ENCODE measurements at regions not wholly inside any gene's neighbourhood (a gene's known extent, or its start where the extent isn't known, plus 50 kb on each side); places are given as distances from the start of the nearest gene placed in this dataset.

- H4K20me1 ChIP-seq (ENCODE audit: insufficient read depth) = no peaks in the 10 kb centered on the region
- H3K9me3 ChIP-seq (ENCODE audit: low read length) = no peaks in the 10 kb centered on the region
- H3K4me3 ChIP-seq (ENCODE audit: low read length) = no peak overlapping the region
- no peaks in the 10 kb centered on the region for H3F3A ChIP-seq (ENCODE audit: insufficient read depth, low read length, poor library complexity, severe bottlenecking)
- no peak for TF ChIP-seq EZH2 (IDR thresholded peaks at IDR 0.05; ENCODE audit: borderline replicate concordance, insufficient read depth, low read length, poor library complexity, severe bottlenecking)
- TF ChIP-seq TAF1 (IDR thresholded peaks at IDR 0.05; ENCODE audit: low read depth) = no peak
- TF ChIP-seq, protein P1, sequence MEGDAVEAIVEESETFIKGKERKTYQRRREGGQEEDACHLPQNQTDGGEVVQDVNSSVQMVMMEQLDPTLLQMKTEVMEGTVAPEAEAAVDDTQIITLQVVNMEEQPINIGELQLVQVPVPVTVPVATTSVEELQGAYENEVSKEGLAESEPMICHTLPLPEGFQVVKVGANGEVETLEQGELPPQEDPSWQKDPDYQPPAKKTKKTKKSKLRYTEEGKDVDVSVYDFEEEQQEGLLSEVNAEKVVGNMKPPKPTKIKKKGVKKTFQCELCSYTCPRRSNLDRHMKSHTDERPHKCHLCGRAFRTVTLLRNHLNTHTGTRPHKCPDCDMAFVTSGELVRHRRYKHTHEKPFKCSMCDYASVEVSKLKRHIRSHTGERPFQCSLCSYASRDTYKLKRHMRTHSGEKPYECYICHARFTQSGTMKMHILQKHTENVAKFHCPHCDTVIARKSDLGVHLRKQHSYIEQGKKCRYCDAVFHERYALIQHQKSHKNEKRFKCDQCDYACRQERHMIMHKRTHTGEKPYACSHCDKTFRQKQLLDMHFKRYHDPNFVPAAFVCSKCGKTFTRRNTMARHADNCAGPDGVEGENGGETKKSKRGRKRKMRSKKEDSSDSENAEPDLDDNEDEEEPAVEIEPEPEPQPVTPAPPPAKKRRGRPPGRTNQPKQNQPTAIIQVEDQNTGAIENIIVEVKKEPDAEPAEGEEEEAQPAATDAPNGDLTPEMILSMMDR (IDR thresholded peaks at IDR 0.05; ENCODE audit: poor library complexity, severe bottlenecking) = no peak
- TF ChIP-seq, protein P2, sequence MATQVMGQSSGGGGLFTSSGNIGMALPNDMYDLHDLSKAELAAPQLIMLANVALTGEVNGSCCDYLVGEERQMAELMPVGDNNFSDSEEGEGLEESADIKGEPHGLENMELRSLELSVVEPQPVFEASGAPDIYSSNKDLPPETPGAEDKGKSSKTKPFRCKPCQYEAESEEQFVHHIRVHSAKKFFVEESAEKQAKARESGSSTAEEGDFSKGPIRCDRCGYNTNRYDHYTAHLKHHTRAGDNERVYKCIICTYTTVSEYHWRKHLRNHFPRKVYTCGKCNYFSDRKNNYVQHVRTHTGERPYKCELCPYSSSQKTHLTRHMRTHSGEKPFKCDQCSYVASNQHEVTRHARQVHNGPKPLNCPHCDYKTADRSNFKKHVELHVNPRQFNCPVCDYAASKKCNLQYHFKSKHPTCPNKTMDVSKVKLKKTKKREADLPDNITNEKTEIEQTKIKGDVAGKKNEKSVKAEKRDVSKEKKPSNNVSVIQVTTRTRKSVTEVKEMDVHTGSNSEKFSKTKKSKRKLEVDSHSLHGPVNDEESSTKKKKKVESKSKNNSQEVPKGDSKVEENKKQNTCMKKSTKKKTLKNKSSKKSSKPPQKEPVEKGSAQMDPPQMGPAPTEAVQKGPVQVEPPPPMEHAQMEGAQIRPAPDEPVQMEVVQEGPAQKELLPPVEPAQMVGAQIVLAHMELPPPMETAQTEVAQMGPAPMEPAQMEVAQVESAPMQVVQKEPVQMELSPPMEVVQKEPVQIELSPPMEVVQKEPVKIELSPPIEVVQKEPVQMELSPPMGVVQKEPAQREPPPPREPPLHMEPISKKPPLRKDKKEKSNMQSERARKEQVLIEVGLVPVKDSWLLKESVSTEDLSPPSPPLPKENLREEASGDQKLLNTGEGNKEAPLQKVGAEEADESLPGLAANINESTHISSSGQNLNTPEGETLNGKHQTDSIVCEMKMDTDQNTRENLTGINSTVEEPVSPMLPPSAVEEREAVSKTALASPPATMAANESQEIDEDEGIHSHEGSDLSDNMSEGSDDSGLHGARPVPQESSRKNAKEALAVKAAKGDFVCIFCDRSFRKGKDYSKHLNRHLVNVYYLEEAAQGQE (IDR thresholded peaks at IDR 0.05; ENCODE audit: borderline replicate concordance) = no peak
- TF ChIP-seq SMC3 (conservative IDR thresholded peaks at IDR 0.05; ENCODE audit: poor library complexity) = no peak
- TF ChIP-seq RAD21 (conservative IDR thresholded peaks at IDR 0.05) = no peak
- no peak for TF ChIP-seq EP300 (conservative IDR thresholded peaks at IDR 0.05; ENCODE audit: poor library complexity, severe bottlenecking)
- TF ChIP-seq MXI1 (conservative IDR thresholded peaks at IDR 0.05; ENCODE audit: poor library complexity, severe bottlenecking) = no peak
- no peak for TF ChIP-seq POLR2AphosphoS5 (IDR thresholded peaks at IDR 0.05)
- H2AFZ ChIP-seq (ENCODE audit: low read depth, low read length) = no peak overlapping the region
- no peak overlapping the region for H3K27ac ChIP-seq (ENCODE audit: low read length)
- no peaks in the 10 kb centered on the region for H3K79me2 ChIP-seq (replicated peaks; ENCODE audit: insufficient read depth, low read length)
- no peak overlapping the region for H3K9ac ChIP-seq (ENCODE audit: low read length)
- H3K27me3 ChIP-seq (ENCODE audit: insufficient read depth, low read depth, low read length) = no peaks in the 10 kb centered on the region
- no peak overlapping the region for H3K4me2 ChIP-seq (ENCODE audit: low read length)
- H3K36me3 ChIP-seq (ENCODE audit: insufficient read depth, low read length) = no peaks in the 10 kb centered on the region
- H3K9me2 ChIP-seq (ENCODE audit: insufficient read depth, low read length) = no peaks in the 10 kb centered on the region
Observed at GRCh38 chr6:50979171-50979525, 160.5 kb downstream of the TFAP2B start.

DNA sequence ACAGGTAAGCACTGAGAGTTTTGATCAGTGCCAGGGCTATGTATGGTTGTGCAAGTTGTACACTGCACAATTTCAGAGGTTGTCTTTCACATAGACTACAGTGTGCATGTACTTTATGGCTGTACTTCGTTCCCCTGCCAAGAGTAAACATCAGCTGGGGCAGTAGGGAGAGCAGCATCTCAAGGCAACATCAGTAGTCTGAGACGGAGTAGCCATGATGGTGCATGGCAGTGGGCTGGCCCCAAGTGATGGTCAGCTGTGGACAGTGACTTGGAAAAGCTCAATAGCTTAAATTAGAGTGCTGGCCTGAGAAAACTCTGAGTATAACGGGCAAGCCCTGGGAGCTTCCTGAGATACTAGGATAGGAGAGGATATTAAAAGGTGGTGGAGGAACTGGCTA lies 165.5 kb downstream of the TFAP2B start:
- Histone ChIP-seq H4K20me1 (ENCODE audit: insufficient read depth) (no peaks in the 10 kb centered on the region), H3F3A (ENCODE audit: insufficient read depth, low read length, poor library complexity, severe bottlenecking) (no peaks in the 10 kb centered on the region), H2AFZ (ENCODE audit: low read depth, low read length) (no peak overlapping the region), H3K9me3 (ENCODE audit: low read length) (no peaks in the 10 kb centered on the region), H3K4me3 (ENCODE audit: low read length) (no peak overlapping the region), H3K4me2 (ENCODE audit: low read length) (no peak overlapping the region), H3K36me3 (ENCODE audit: insufficient read depth, low read length) (no peaks in the 10 kb centered on the region), H3K9me2 (ENCODE audit: insufficient read depth, low read length) (no peaks in the 10 kb centered on the region), H3K27ac (ENCODE audit: low read length) (no peak overlapping the region), H3K9ac (ENCODE audit: low read length) (no peak overlapping the region), H3K79me2 (replicated peaks; ENCODE audit: insufficient read depth, low read length) (no peaks in the 10 kb centered on the region), H3K27me3 (ENCODE audit: insufficient read depth, low read depth, low read length) (no peaks in the 10 kb centered on the region)
- no peak for TF ChIP-seq MXI1 (conservative IDR thresholded peaks at IDR 0.05; ENCODE audit: poor library complexity, severe bottlenecking)
- no peak for TF ChIP-seq RAD21 (conservative IDR thresholded peaks at IDR 0.05)
- TF ChIP-seq EZH2 (IDR thresholded peaks at IDR 0.05; ENCODE audit: borderline replicate concordance, insufficient read depth, low read length, poor library complexity, severe bottlenecking) = no peak
- no peak for TF ChIP-seq EP300 (conservative IDR thresholded peaks at IDR 0.05; ENCODE audit: poor library complexity, severe bottlenecking)
- no peak for TF ChIP-seq TAF1 (IDR thresholded peaks at IDR 0.05; ENCODE audit: low read depth)
- TF ChIP-seq, protein P2 (IDR thresholded peaks at IDR 0.05; ENCODE audit: borderline replicate concordance) = no peak
- TF ChIP-seq, protein P1 (IDR thresholded peaks at IDR 0.05; ENCODE audit: poor library complexity, severe bottlenecking) = no peak
- no peak for TF ChIP-seq POLR2AphosphoS5 (IDR thresholded peaks at IDR 0.05)
- TF ChIP-seq SMC3 (conservative IDR thresholded peaks at IDR 0.05; ENCODE audit: poor library complexity) = no peak

Measured in neural cell (in vitro differentiated cells).